ENCODE measurements at regions not wholly inside any gene's neighbourhood (a gene's known extent, or its start where the extent isn't known, plus 50 kb on each side); places are given as distances from the start of the nearest gene placed in this dataset.
"Not testable (repeated sequence)": the region's sequence is repeated elsewhere in the genome, so short reads cannot be mapped to it uniquely, and the experiment has no call there.

- not testable (repeated sequence) for DNase-seq (ENCODE audit: low read depth in 2 of 2)
Observed at GRCh38 chr1:146282807-146283526, 54.1 kb upstream of the NOTCH2NLA start.

DNA sequence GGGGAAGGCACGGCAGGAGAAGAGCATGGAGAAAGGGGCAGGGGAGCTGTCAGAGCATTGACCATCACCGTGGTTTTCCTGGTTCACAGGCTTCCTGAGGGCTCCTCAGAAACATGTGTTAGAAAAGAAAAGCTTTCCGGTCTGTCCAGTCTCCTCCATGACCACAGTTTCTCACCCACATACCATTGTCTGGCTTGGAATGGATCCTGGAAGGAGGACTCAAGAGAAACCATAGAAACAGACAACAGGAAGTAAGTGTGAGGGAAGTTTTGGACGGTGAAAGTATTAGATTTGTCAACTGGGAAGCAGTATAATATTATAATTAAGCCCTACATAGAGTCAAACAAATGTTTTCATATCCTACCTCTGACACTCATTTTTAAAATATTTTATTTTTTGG lies 52.7 kb upstream of the NOTCH2NLA start:
- DNase-seq (ENCODE audit: low read depth in 2 of 2): not testable (repeated sequence)

- DNase-seq (ENCODE audit: low read depth in 2 of 2): not testable (repeated sequence)
Observed at GRCh38 chr1:146278758-146279157, 49.9 kb upstream of the NOTCH2NLA start.
